ENCODE measurements at regions not wholly inside any gene's neighbourhood (a gene's known extent, or its start where the extent isn't known, plus 50 kb on each side); places are given as distances from the start of the nearest gene placed in this dataset.

GRCh38 chr11:29844701-29845379 lies 172.0 kb downstream of the KCNA4 start (continued):
- TF ChIP-seq ZBTB44 (tag by site-specific recombination; IDR thresholded peaks at IDR 0.05), result no peak
- TF ChIP-seq ZNF692 (tag by site-specific recombination; IDR thresholded peaks at IDR 0.05), result no peak
- no peak for TF ChIP-seq ZNF366 (tag by site-specific recombination; conservative IDR thresholded peaks at IDR 0.05)
- TF ChIP-seq ZNF610 (tag by site-specific recombination; IDR thresholded peaks at IDR 0.05; ENCODE audit: borderline replicate concordance), result no peak
- TF ChIP-seq ZNF341 (tag by site-specific recombination; IDR thresholded peaks at IDR 0.05; ENCODE audit: low read depth), result no peak

GRCh38 chr11:29844031-29844430 lies 172.8 kb downstream of the KCNA4 start:
- Histone ChIP-seq H3K4me1 (ENCODE audit: control insufficient read depth, insufficient read depth, low read length) (no peaks in the 10 kb centered on the region), H3K36me3 (ENCODE audit: control insufficient read depth in 2 of 2, insufficient read depth in 1 of 2, low read length in 2 of 2) (no peaks in the 10 kb centered on the region), H3K27ac (ENCODE audit: extremely low read depth, low read depth, low read length) (no peak overlapping the region), H3K9me3 (ENCODE audit: control insufficient read depth, insufficient read depth, low read depth, low read length) (no peaks in the 10 kb centered on the region), H3K4me3 (ENCODE audit: low read depth, low read length) (no peak overlapping the region)
- TF ChIP-seq ZNF624 (tag by site-specific recombination; IDR thresholded peaks at IDR 0.05) (no peak), ZNF626 (tag by site-specific recombination; IDR thresholded peaks at IDR 0.05) (no peak), HOXC10 (CRISPR knock-in tag; IDR thresholded peaks at IDR 0.05) (no peak), ZNF639 (tag by site-specific recombination; IDR thresholded peaks at IDR 0.05) (no peak), ZNF280C (tag by site-specific recombination; IDR thresholded peaks at IDR 0.05) (no peak), AEBP2 (tag by site-specific recombination; IDR thresholded peaks at IDR 0.05; ENCODE audit: borderline replicate concordance) (no peak), TSHZ1 (tag by site-specific recombination; IDR thresholded peaks at IDR 0.05; ENCODE audit: borderline replicate concordance) (no peak), SALL2 (tag by site-specific recombination; IDR thresholded peaks at IDR 0.05; ENCODE audit: borderline replicate concordance) (no peak), ZNF274 (IDR thresholded peaks at IDR 0.05; ENCODE audit: low read length) (no peak), ZNF274 (tag by site-specific recombination; IDR thresholded peaks at IDR 0.05; ENCODE audit: borderline replicate concordance) (no peak), REPIN1 (tag by site-specific recombination; IDR thresholded peaks at IDR 0.05; ENCODE audit: low read depth) (no peak)
- CTCF ChIA-PET, result no interaction called here
- POLR2A ChIA-PET, result no interaction called here
